ENCODE measurements at regions not wholly inside any gene's neighbourhood (a gene's known extent, or its start where the extent isn't known, plus 50 kb on each side); places are given as distances from the start of the nearest gene placed in this dataset.

DNA sequence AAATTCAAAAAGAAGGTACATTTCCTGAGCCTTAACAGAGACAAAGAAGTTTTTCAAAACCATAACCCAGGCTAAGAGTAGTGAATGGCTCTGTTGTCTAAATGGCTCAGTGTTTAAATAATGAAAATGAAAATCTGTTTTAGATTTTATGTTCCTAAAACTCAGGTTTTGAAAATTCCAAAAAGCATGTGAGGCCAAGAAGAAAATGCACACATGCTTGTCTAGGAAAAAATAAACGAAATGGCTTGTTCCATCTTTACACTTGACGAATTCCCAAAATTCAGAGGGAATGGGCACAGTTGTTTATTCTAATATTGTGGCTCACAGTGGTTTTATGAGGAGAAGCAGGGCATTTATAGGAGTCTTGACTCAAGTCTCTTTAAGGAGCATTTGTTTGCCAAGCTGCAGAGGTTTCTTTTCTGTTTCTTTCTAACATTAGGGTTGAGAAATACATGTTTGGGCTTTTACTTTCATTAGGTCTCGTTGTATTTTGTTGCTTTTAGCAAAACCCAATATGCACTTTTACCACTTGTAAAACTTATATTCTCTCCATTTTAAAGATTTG is 527.6 kb upstream of the ANKRD30A start:
- POLR2A ChIA-PET: no interaction called here
- dilution Hi-C loops (cut with MboI; ENCODE audit: extremely low pct_ligation_motif_present, low sequenced_read_pairs): no loop called here
- Histone ChIP-seq H3K4me1 (ENCODE audit: control insufficient read depth, extremely low read depth, insufficient read depth, low read length) (peaks cover 9% of the 10 kb centered on the region), H2AFZ (ENCODE audit: low read depth, low read length) (no peak overlapping the region), H3K9ac (replicated peaks; ENCODE audit: extremely low read depth, insufficient read depth, low read length) (no peak overlapping the region), H3K79me2 (ENCODE audit: control insufficient read depth, insufficient read depth, low read length) (no peaks in the 10 kb centered on the region), H3K4me2 (ENCODE audit: insufficient read depth, low read length) (no peak overlapping the region), H3K36me3 (ENCODE audit: control insufficient read depth in 2 of 2, extremely low read depth in 1 of 2, insufficient read depth in 2 of 2, low read length in 2 of 2) (no peaks in the 10 kb centered on the region), H3K9me3 (replicated peaks; ENCODE audit: control insufficient read depth, insufficient read depth, low read length) (no peaks in the 10 kb centered on the region), H4K20me1 (replicated peaks; ENCODE audit: control insufficient read depth, extremely low read depth, insufficient read depth, low read length) (no peaks in the 10 kb centered on the region), H3K4me3 (replicated peaks in 1 of 3; ENCODE audit: insufficient read depth in 1 of 3, low read depth in 1 of 3, low read length in 3 of 3) (no peak overlapping the region), H3K27ac (ENCODE audit: insufficient read depth, low read depth, low read length) (no peak overlapping the region), H3K27me3 (ENCODE audit: control insufficient read depth in 2 of 2, insufficient read depth in 2 of 2, low read length in 2 of 2) (no peaks in the 10 kb centered on the region), H3K9me1 (replicated peaks; ENCODE audit: control insufficient read depth, extremely low read depth, insufficient read depth, low read length) (no peaks in the 10 kb centered on the region)
- CTCF ChIA-PET: no interaction called here
- FAIRE-seq: no peak
- TF ChIP-seq JUN (IDR thresholded peaks at IDR 0.05; ENCODE audit: borderline replicate concordance, insufficient read depth, insufficient read length, low read depth) (no peak), FOS (IDR thresholded peaks at IDR 0.05; ENCODE audit: borderline replicate concordance, insufficient read depth, low read length) (no peak), GATA2 (IDR thresholded peaks at IDR 0.05; ENCODE audit: insufficient read depth, insufficient read length, low read depth, low read length) (no peak), POLR2AphosphoS5 (IDR thresholded peaks at IDR 0.05; ENCODE audit: insufficient read depth, low read depth, low read length) (no peak), POLR2A (IDR thresholded peaks at IDR 0.05; ENCODE audit: low read depth, low read length) (no peak), EZH2 (IDR thresholded peaks at IDR 0.05; ENCODE audit: borderline replicate concordance, low read depth, low read length, severe bottlenecking) (no peak), MYC (IDR thresholded peaks at IDR 0.05; ENCODE audit: low read depth, low read length) (no peak), MAX (IDR thresholded peaks at IDR 0.05; ENCODE audit: insufficient read depth, insufficient read length) (no peak)
- TF ChIP-seq, protein P1, sequence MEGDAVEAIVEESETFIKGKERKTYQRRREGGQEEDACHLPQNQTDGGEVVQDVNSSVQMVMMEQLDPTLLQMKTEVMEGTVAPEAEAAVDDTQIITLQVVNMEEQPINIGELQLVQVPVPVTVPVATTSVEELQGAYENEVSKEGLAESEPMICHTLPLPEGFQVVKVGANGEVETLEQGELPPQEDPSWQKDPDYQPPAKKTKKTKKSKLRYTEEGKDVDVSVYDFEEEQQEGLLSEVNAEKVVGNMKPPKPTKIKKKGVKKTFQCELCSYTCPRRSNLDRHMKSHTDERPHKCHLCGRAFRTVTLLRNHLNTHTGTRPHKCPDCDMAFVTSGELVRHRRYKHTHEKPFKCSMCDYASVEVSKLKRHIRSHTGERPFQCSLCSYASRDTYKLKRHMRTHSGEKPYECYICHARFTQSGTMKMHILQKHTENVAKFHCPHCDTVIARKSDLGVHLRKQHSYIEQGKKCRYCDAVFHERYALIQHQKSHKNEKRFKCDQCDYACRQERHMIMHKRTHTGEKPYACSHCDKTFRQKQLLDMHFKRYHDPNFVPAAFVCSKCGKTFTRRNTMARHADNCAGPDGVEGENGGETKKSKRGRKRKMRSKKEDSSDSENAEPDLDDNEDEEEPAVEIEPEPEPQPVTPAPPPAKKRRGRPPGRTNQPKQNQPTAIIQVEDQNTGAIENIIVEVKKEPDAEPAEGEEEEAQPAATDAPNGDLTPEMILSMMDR (IDR thresholded peaks at IDR 0.05; ENCODE audit: extremely low read depth in 1 of 2, insufficient read depth in 1 of 2, low read depth in 1 of 2, low read length in 2 of 2): no peak
- no TSS peak for BruUV-seq (replicated peaks)
- intact Hi-C loops (cut with micrococcal nuclease): no loop called here
- no peak for DNase-seq (ENCODE audit: low read depth, low spot score)

Data from endothelial cell of umbilical vein (primary cell).